ENCODE measurements at regions not wholly inside any gene's neighbourhood (a gene's known extent, or its start where the extent isn't known, plus 50 kb on each side); places are given as distances from the start of the nearest gene placed in this dataset.

GRCh38 chr16:60346256-60346655 lies 1612.1 kb upstream of the GOT2 start:
- H3K4me1 Mint-ChIP-seq (ENCODE audit: unreplicated experiment), result no peaks in the 10 kb centered on the region
- DNase-seq (ENCODE audit: extremely low spot score, unreplicated experiment), result no peak
- no peak for TF ChIP-seq CTCF (IDR thresholded peaks at IDR 0.05)
- peaks cover 3% of the 10 kb centered on the region for H3K27me3 Mint-ChIP-seq (ENCODE audit: unreplicated experiment)
- no peak overlapping the region for H3K4me3 Mint-ChIP-seq (ENCODE audit: unreplicated experiment)
- H3K9me3 Mint-ChIP-seq (ENCODE audit: unreplicated experiment), result no peaks in the 10 kb centered on the region
- H3K27ac Mint-ChIP-seq (ENCODE audit: unreplicated experiment), result no peak overlapping the region
- H3K36me3 Mint-ChIP-seq (ENCODE audit: unreplicated experiment), result no peaks in the 10 kb centered on the region

GRCh38 chr16:60337671-60338070 lies 1603.6 kb upstream of the GOT2 start:
- no peak for TF ChIP-seq CTCF (IDR thresholded peaks at IDR 0.05)
- Mint-ChIP-seq H3K36me3 (ENCODE audit: unreplicated experiment) (no peaks in the 10 kb centered on the region), H3K4me1 (ENCODE audit: unreplicated experiment) (no peaks in the 10 kb centered on the region), H3K9me3 (ENCODE audit: unreplicated experiment) (no peaks in the 10 kb centered on the region), H3K27ac (ENCODE audit: unreplicated experiment) (no peak overlapping the region), H3K27me3 (ENCODE audit: unreplicated experiment) (no peaks in the 10 kb centered on the region), H3K4me3 (ENCODE audit: unreplicated experiment) (no peak overlapping the region)
- no peak for DNase-seq (ENCODE audit: extremely low spot score, unreplicated experiment)

GRCh38 chr16:60331168-60331567 lies 1597.1 kb upstream of the GOT2 start:
- no peaks in the 10 kb centered on the region for H3K27me3 Mint-ChIP-seq (ENCODE audit: unreplicated experiment)
- no peak overlapping the region for H3K27ac Mint-ChIP-seq (ENCODE audit: unreplicated experiment)
- no peak for DNase-seq (ENCODE audit: extremely low spot score, unreplicated experiment)
- no peak for TF ChIP-seq CTCF (IDR thresholded peaks at IDR 0.05)
- H3K4me1 Mint-ChIP-seq (ENCODE audit: unreplicated experiment), result no peaks in the 10 kb centered on the region
- no peak overlapping the region for H3K4me3 Mint-ChIP-seq (ENCODE audit: unreplicated experiment)
- H3K9me3 Mint-ChIP-seq (ENCODE audit: unreplicated experiment), result peaks cover 4% of the 10 kb centered on the region
- no peaks in the 10 kb centered on the region for H3K36me3 Mint-ChIP-seq (ENCODE audit: unreplicated experiment)

- Mint-ChIP-seq H3K36me3 (ENCODE audit: unreplicated experiment) (no peaks in the 10 kb centered on the region), H3K4me3 (ENCODE audit: unreplicated experiment) (no peak overlapping the region), H3K4me1 (ENCODE audit: unreplicated experiment) (no peaks in the 10 kb centered on the region), H3K27me3 (ENCODE audit: unreplicated experiment) (no peaks in the 10 kb centered on the region), H3K9me3 (ENCODE audit: unreplicated experiment) (peaks cover 4% of the 10 kb centered on the region), H3K27ac (ENCODE audit: unreplicated experiment) (no peak overlapping the region)
- TF ChIP-seq CTCF (IDR thresholded peaks at IDR 0.05), result no peak
- DNase-seq (ENCODE audit: extremely low spot score, unreplicated experiment), result no peak
These were observed 1595.0 kb upstream of the GOT2 start for GRCh38 chr16:60329108-60329507.

- TF ChIP-seq CTCF (IDR thresholded peaks at IDR 0.05), result no peak
- Mint-ChIP-seq H3K36me3 (ENCODE audit: unreplicated experiment) (no peaks in the 10 kb centered on the region), H3K27ac (ENCODE audit: unreplicated experiment) (no peak overlapping the region), H3K4me3 (ENCODE audit: unreplicated experiment) (no peak overlapping the region), H3K9me3 (ENCODE audit: unreplicated experiment) (peaks cover 4% of the 10 kb centered on the region), H3K4me1 (ENCODE audit: unreplicated experiment) (no peaks in the 10 kb centered on the region), H3K27me3 (ENCODE audit: unreplicated experiment) (no peaks in the 10 kb centered on the region)
- DNase-seq (ENCODE audit: extremely low spot score, unreplicated experiment), result no peak
These were observed 1594.0 kb upstream of the GOT2 start for GRCh38 chr16:60328152-60328551.
